Left ventricle myocardium inferior (tissue), 1 donor: ENCODE measurements at regions not wholly inside any gene's neighbourhood (a gene's known extent, or its start where the extent isn't known, plus 50 kb on each side); places are given as distances from the start of the nearest gene placed in this dataset.

Experiments used
- DNase-seq: peaks from one replicate; pipeline ENCODE4 v3.0.0-alpha.2; 2020
- H3K27ac ChIP-seq: fragments of 200-600 bp; replicated peaks from 2 replicates; pipeline ENCODE4 v1.8.0; 2021
- H3K27me3 ChIP-seq: fragments of 200-600 bp; 2 replicates; pipeline ENCODE4 v1.8.0; 2021; ENCODE audit warnings: low read depth
- H3K36me3 ChIP-seq: fragments of 200-600 bp; 2 replicates; pipeline ENCODE4 v1.8.0; 2021
- H3K4me1 ChIP-seq: fragments of 200-600 bp; 2 replicates; pipeline ENCODE4 v1.8.0; 2021
- H3K4me3 ChIP-seq: fragments of 200-600 bp; 2 replicates; pipeline ENCODE4 v1.8.0; 2021; ENCODE audit warnings: mild to moderate bottlenecking, moderate library complexity
- H3K9me3 ChIP-seq: fragments of 200-600 bp; replicated peaks from 2 replicates; pipeline ENCODE4 v1.8.0; 2021
- CTCF ChIP-seq: fragments of 200-600 bp; IDR thresholded peaks from 2 replicates; pipeline ENCODE4 v1.8.0; 2021; ENCODE audit warnings: antibody characterized with exemption, mild to moderate bottlenecking, borderline replicate concordance
- intact Hi-C: fragments of 100-400 bp; cut with micrococcal nuclease; formaldehyde crosslinking; loops from one replicate; pipeline ENCODE4 v1.11.0; 2022
- donor health status: DM: no; HTN: yes; CAD: no; lungs with severe emphysema.

GRCh38 chr1:99469550-99469971 lies 176.4 kb upstream of the PALMD start:
- Histone ChIP-seq H3K27ac (no peak overlapping the region), H3K9me3 (no peaks in the 10 kb centered on the region), H3K4me1 (no peaks in the 10 kb centered on the region), H3K27me3 (no peaks in the 10 kb centered on the region), H3K4me3 (no peak overlapping the region), H3K36me3 (no peaks in the 10 kb centered on the region)
- intact Hi-C loops, result no loop called here
- no peak for TF ChIP-seq CTCF
- DNase-seq, result no peak

GRCh38 chr1:99472893-99473292 lies 173.0 kb upstream of the PALMD start:
- no peak for DNase-seq
- no peaks in the 10 kb centered on the region for H3K27me3 ChIP-seq
- no peak for TF ChIP-seq CTCF
- H3K27ac ChIP-seq, result no peak overlapping the region
- intact Hi-C loops, result no loop called here
- no peaks in the 10 kb centered on the region for H3K9me3 ChIP-seq
- H3K4me1 ChIP-seq, result no peaks in the 10 kb centered on the region
- H3K36me3 ChIP-seq, result no peaks in the 10 kb centered on the region
- H3K4me3 ChIP-seq, result no peak overlapping the region

GRCh38 chr1:99474350-99474893 lies 171.5 kb upstream of the PALMD start:
- DNase-seq, result no peak
- H3K27ac ChIP-seq, result no peak overlapping the region
- H3K27me3 ChIP-seq, result no peaks in the 10 kb centered on the region
- H3K4me1 ChIP-seq, result no peaks in the 10 kb centered on the region
- no peaks in the 10 kb centered on the region for H3K36me3 ChIP-seq
- intact Hi-C loops, result no loop called here
- TF ChIP-seq CTCF, result no peak
- H3K4me3 ChIP-seq, result no peak overlapping the region
- H3K9me3 ChIP-seq, result no peaks in the 10 kb centered on the region

GRCh38 chr1:99476058-99476457 lies 169.9 kb upstream of the PALMD start:
- DNase-seq, result no peak
- Histone ChIP-seq H3K27ac (no peak overlapping the region), H3K27me3 (no peaks in the 10 kb centered on the region), H3K4me1 (no peaks in the 10 kb centered on the region), H3K9me3 (no peaks in the 10 kb centered on the region), H3K36me3 (no peaks in the 10 kb centered on the region), H3K4me3 (no peak overlapping the region)
- intact Hi-C loops, result loop anchor here (5.0 kb wide), 1 partner anchor 294 kb away; no protein-coding TSS in a partner anchor
- no peak for TF ChIP-seq CTCF

- H3K36me3 ChIP-seq, result no peaks in the 10 kb centered on the region
- no peak overlapping the region for H3K4me3 ChIP-seq
- no peaks in the 10 kb centered on the region for H3K27me3 ChIP-seq
- intact Hi-C loops, result no loop called here
- no peaks in the 10 kb centered on the region for H3K9me3 ChIP-seq
- no peak for DNase-seq
- no peaks in the 10 kb centered on the region for H3K4me1 ChIP-seq
- H3K27ac ChIP-seq, result no peak overlapping the region
- peak; percentile 85 for TF ChIP-seq CTCF
Measured at GRCh38 chr1:99481391-99481996, 164.4 kb upstream of the PALMD start.
